K562 (cell line): ENCODE measurements at regions not wholly inside any gene's neighbourhood (a gene's known extent, or its start where the extent isn't known, plus 50 kb on each side); places are given as distances from the start of the nearest gene placed in this dataset.

Experiments used
- ATAC-seq: fragments of 200-7000 bp; cut with Tn5 transposase; 3 replicates; pipeline ENCODE4 v1.9.1; 2020; ENCODE audit warnings: moderate library complexity
- BruUV-seq: library from RNA; stranded (reverse); fragments of 400-500 nt; replicated peaks from 2 replicates; lab custom pipeline; 2021; lab: Mats Ljungman, UMichigan
- CTCF ChIA-PET: fragments of 300-600 bp; formaldehyde crosslinking; extraction: SDS; loops from one replicate; lab custom pipeline; 2021; ENCODE audit warnings: low intra/inter-chr PET ratio; lab: Yijun Ruan, JAX
- POLR2A ChIA-PET: fragments of 300-600, 350-650 bp; sonication (Branson Sonifier 250); formaldehyde crosslinking; extraction: SDS; loops from one replicate; lab custom pipeline; 2021; ENCODE audit warnings: antibody characterized with exemption, inconsistent platforms; lab: Yijun Ruan, JAX
- DNase-seq, 4 experiments: peaks; one replicate each; pipeline versions ENCODE4 v3.0.0 to v3.0.0-alpha.2; 2011 to 2018; ENCODE audit warnings: low spot score in 3 of 4, mixed read lengths in 3 of 4; ENCODE audit errors: extremely low read depth in 1 of 4
- FAIRE-seq: peaks from 2 replicates; lab custom pipeline; 2011; peaks lifted over from hg19 to GRCh38; lab: Jason Lieb, UNC
- H2AFZ ChIP-seq: 2 replicates; pipeline ENCODE4 v1.6.0; 2011; ENCODE audit warnings: low read depth, low read length, control low read depth, inconsistent platforms
- H3K27ac ChIP-seq: fragments of 200-600 bp; 3 replicates; pipeline ENCODE4 v1.8.0; 2011; ENCODE audit warnings: low read depth, mild to moderate bottlenecking, control low read depth, inconsistent platforms, low read length, moderate library complexity, mixed read lengths; ENCODE audit errors: extremely low read depth
- H3K27me3 ChIP-seq, 2 experiments: fragments of 300-600 bp in 1 of 2; 2 replicates in 1 of 2; 3 replicates in 1 of 2; pipeline versions ENCODE4 v1.6.0 to v1.8.0; 2011; ENCODE audit warnings: inconsistent platforms in 2 of 2, low read length in 2 of 2, mild to moderate bottlenecking in 1 of 2, mixed read lengths in 1 of 2, moderate library complexity in 1 of 2; ENCODE audit not compliant: control insufficient read depth in 2 of 2, insufficient read depth in 2 of 2
- H3K36me3 ChIP-seq: fragments of 300-600 bp; 3 replicates; pipeline ENCODE4 v1.8.0; 2011; ENCODE audit warnings: mild to moderate bottlenecking, low read length, inconsistent platforms; ENCODE audit not compliant: control insufficient read depth, insufficient read depth
- H3K4me1 ChIP-seq, 2 experiments: fragments of 200-600 bp in 1 of 2; replicated peaks in 1 of 2; 2 replicates in 1 of 2; 3 replicates in 1 of 2; pipeline versions ENCODE4 v1.5.1 to v1.8.0; 2011; ENCODE audit warnings: inconsistent platforms in 2 of 2, low read length in 2 of 2, mild to moderate bottlenecking in 1 of 2, mixed read lengths in 1 of 2, moderate library complexity in 1 of 2; ENCODE audit not compliant: control insufficient read depth in 2 of 2, insufficient read depth in 2 of 2
- H3K4me2 ChIP-seq: 2 replicates; pipeline ENCODE4 v1.6.1; 2011; ENCODE audit warnings: low read length, control low read depth, inconsistent platforms, mixed read lengths; ENCODE audit not compliant: insufficient read depth
- H3K4me3 ChIP-seq: fragments of 200-600 bp; sonication (generic), shearing (Covaris generic); 2 replicates; pipeline ENCODE4 v1.5.1; 2016; ENCODE audit warnings: control low read depth, inconsistent platforms
- H3K79me2 ChIP-seq: fragments of 200-600 bp; 3 replicates; pipeline ENCODE4 v1.8.0; 2011; ENCODE audit warnings: low read length, inconsistent platforms; ENCODE audit not compliant: control insufficient read depth, insufficient read depth
- H3K9ac ChIP-seq, 2 experiments: 2 replicates each; pipeline versions ENCODE4 v1.6.0 to v1.6.1; 2011; ENCODE audit warnings: low read depth in 2 of 2, low read length in 2 of 2, control low read depth in 1 of 2, inconsistent platforms in 1 of 2, mild to moderate bottlenecking in 1 of 2, mixed read lengths in 1 of 2; ENCODE audit not compliant: insufficient read depth in 1 of 2
- H3K9me1 ChIP-seq: one replicate; pipeline ENCODE4 v1.6.0; 2011; ENCODE audit warnings: inconsistent platforms, mild to moderate bottlenecking, low read length, moderate library complexity; ENCODE audit not compliant: control insufficient read depth, insufficient read depth
- H3K9me3 ChIP-seq: replicated peaks from 2 replicates; pipeline ENCODE4 v1.5.1; 2011; ENCODE audit warnings: low read depth, low read length, inconsistent platforms; ENCODE audit not compliant: control insufficient read depth, insufficient read depth
- H4K20me1 ChIP-seq: replicated peaks from 2 replicates; pipeline ENCODE4 v1.6.1; 2011; ENCODE audit warnings: low read length, inconsistent platforms, mixed read lengths; ENCODE audit not compliant: control insufficient read depth, insufficient read depth
- ARNT ChIP-seq, 2 experiments: fragments of 450-650 bp; IDR thresholded peaks; 2 replicates each; pipeline ENCODE4 v1.6.1; 2016; ENCODE audit warnings: mild to moderate bottlenecking in 1 of 2
- ATF7 ChIP-seq: fragments of 450-650 bp; IDR thresholded peaks from 2 replicates; pipeline ENCODE4 v1.7.1; 2014; ENCODE audit warnings: mild to moderate bottlenecking, moderate library complexity
- GABPB1 ChIP-seq: sonication (generic); formaldehyde crosslinking; IDR thresholded peaks from 2 replicates; pipeline ENCODE4 v1.8.0; 2022; ENCODE audit warnings: mild to moderate bottlenecking, missing genetic modification reagents
- HOMEZ ChIP-seq: fragments of 250-450 bp; sonication (Bioruptor Pico); IDR thresholded peaks from 2 replicates; pipeline ENCODE4 v1.4.0; 2020; ENCODE audit warnings: mild to moderate bottlenecking, moderate library complexity
- OTX1 ChIP-seq: fragments of 450-650 bp; formaldehyde crosslinking; IDR thresholded peaks from 2 replicates; pipeline ENCODE4 v1.4.0; 2022; ENCODE audit warnings: mild to moderate bottlenecking
- SETDB1 ChIP-seq: IDR thresholded peaks from one replicate; pipeline ENCODE4 v1.6.1; 2012; ENCODE audit warnings: low read length, control low read depth, inconsistent platforms
- SP2 ChIP-seq: IDR thresholded peaks from 2 replicates; pipeline ENCODE4 v1.6.1; 2011; ENCODE audit warnings: mild to moderate bottlenecking, low read depth, low read length, moderate library complexity; ENCODE audit not compliant: poor library complexity, severe bottlenecking; ENCODE audit errors: extremely low read depth
- SRSF3 ChIP-seq: fragments of 200-400 bp; formaldehyde crosslinking; IDR thresholded peaks from 2 replicates; pipeline ENCODE4 v1.6.1; 2016; ENCODE audit warnings: mild to moderate bottlenecking, low read length, moderate library complexity; ENCODE audit not compliant: insufficient read depth
- ZNF76 ChIP-seq: fragments of 250-450 bp; sonication (Bioruptor Pico); IDR thresholded peaks from 2 replicates; pipeline ENCODE4 v1.4.0; 2020; ENCODE audit warnings: mild to moderate bottlenecking, moderate library complexity, borderline replicate concordance
- WGBS: fragments of 100-300 bp; shearing (Covaris generic); methylation state at CpG from one replicate; pipeline ENCODE4 v1.1.6; 2016; ENCODE audit warnings: low coverage, mixed read lengths; ENCODE audit not compliant: insufficient coverage; ENCODE audit errors: missing lambda C conversion rate; 5-methylcytosine and 5-hydroxymethylcytosine counted together
- in situ Hi-C: fragments of 300-500 bp; cut with MboI; formaldehyde crosslinking; loops from 4 replicates; pipeline ENCODE4 v1.15.0; 2018; ENCODE audit warnings: inconsistent platforms, mixed read lengths
- intact Hi-C: fragments of 100-400 bp; cut with micrococcal nuclease; formaldehyde crosslinking; loops from 2 replicates; pipeline ENCODE4 v1.14.2; 2022
- TF ChIP-seq, protein P1 (sequence below): fragments of 250-450 bp; sonication (Bioruptor Pico); IDR thresholded peaks from 2 replicates; pipeline ENCODE4 v1.5.0; 2022; ENCODE audit warnings: mild to moderate bottlenecking
- TF ChIP-seq, protein P2 (sequence below): fragments of 250-450 bp; sonication (Bioruptor Pico); IDR thresholded peaks from 2 replicates; pipeline ENCODE4 v1.4.0; 2020; ENCODE audit warnings: mild to moderate bottlenecking, moderate library complexity, borderline replicate concordance

DNA sequence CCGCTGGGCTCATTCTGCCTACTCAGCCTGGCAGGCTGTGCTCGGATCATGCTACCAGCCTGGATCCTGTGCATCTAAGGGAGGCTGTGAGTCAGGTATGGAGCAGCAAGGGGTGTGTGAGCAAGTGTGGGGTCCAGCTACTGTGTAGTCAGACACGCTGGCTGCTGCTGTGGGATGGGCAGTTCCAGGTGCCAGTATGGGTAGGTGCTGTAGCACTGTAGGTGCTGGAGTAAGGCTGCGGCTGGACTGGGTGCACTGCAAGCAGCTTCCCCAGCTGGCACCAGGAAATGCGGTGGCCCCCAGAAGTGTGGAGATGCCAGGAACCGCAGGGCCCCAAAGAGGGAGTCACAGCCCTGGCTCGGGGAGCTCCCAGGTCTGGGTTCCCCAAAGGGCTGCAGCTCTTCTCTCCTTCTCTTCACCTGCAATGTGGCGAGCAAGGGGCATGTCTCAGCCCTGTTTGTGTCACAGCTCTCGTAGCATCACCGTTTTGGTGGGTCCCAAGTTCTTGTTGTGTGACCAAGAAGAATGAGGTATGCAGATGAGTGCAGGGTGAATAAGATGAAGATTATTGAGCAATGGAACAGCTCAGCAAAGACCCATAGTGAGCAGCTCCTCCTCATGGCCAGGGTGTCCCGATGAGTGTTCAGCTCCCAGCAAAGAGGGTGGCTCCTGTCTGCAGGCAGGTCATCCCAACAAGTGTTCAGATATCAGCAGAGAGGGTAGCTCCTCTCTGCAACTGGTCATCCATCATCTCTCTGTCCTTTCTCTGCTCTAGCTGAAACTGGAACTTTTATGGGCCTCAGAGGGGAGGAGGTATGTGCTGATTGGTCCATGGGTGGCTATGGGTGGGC lies 462.9 kb downstream of the TBC1D22A start:
- ATAC-seq, result no peak
- H3K9me1 ChIP-seq, result no peaks in the 10 kb centered on the region
- POLR2A ChIA-PET, result no interaction called here
- intact Hi-C loops, result no loop called here
- H3K27me3 ChIP-seq, result 0 out of 5 replicates have a peak, but pooled peaks cover 0 to 4% of the 10 kb centered on the region in 2 experiments
- no peaks in the 10 kb centered on the region for H3K36me3 ChIP-seq
- no peak overlapping the region for H3K4me3 ChIP-seq
- in situ Hi-C loops, result no loop called here
- no peak overlapping the region for H3K4me2 ChIP-seq
- H2AFZ ChIP-seq, result no peak overlapping the region
- no peak overlapping the region for H3K27ac ChIP-seq
- H3K9me3 ChIP-seq, result no peaks in the 10 kb centered on the region
- no peak for TF ChIP-seq GABPB1
- no peak for TF ChIP-seq HOMEZ (CRISPR knock-in tag)
- no peak for TF ChIP-seq SRSF3
- TF ChIP-seq ATF7, result no peak
- no peak for TF ChIP-seq SP2
- no peak for TF ChIP-seq OTX1 (CRISPR knock-in tag)
- no peak for TF ChIP-seq ARNT (IDR thresholded peaks at IDR 0.05)
- TF ChIP-seq, protein P1, sequence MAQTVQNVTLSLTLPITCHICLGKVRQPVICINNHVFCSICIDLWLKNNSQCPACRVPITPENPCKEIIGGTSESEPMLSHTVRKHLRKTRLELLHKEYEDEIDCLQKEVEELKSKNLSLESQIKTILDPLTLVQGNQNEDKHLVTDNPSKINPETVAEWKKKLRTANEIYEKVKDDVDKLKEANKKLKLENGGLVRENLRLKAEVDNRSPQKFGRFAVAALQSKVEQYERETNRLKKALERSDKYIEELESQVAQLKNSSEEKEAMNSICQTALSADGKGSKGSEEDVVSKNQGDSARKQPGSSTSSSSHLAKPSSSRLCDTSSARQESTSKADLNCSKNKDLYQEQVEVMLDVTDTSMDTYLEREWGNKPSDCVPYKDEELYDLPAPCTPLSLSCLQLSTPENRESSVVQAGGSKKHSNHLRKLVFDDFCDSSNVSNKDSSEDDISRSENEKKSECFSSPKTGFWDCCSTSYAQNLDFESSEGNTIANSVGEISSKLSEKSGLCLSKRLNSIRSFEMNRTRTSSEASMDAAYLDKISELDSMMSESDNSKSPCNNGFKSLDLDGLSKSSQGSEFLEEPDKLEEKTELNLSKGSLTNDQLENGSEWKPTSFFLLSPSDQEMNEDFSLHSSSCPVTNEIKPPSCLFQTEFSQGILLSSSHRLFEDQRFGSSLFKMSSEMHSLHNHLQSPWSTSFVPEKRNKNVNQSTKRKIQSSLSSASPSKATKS, result no peak
- TF ChIP-seq SETDB1, result no peak
- TF ChIP-seq, protein P2, sequence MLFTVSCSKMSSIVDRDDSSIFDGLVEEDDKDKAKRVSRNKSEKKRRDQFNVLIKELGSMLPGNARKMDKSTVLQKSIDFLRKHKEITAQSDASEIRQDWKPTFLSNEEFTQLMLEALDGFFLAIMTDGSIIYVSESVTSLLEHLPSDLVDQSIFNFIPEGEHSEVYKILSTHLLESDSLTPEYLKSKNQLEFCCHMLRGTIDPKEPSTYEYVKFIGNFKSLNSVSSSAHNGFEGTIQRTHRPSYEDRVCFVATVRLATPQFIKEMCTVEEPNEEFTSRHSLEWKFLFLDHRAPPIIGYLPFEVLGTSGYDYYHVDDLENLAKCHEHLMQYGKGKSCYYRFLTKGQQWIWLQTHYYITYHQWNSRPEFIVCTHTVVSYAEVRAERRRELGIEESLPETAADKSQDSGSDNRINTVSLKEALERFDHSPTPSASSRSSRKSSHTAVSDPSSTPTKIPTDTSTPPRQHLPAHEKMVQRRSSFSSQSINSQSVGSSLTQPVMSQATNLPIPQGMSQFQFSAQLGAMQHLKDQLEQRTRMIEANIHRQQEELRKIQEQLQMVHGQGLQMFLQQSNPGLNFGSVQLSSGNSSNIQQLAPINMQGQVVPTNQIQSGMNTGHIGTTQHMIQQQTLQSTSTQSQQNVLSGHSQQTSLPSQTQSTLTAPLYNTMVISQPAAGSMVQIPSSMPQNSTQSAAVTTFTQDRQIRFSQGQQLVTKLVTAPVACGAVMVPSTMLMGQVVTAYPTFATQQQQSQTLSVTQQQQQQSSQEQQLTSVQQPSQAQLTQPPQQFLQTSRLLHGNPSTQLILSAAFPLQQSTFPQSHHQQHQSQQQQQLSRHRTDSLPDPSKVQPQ (CRISPR knock-in tag), result no peak
- no peak for TF ChIP-seq ZNF76 (CRISPR knock-in tag)
- DNase-seq, result no peak
- BruUV-seq, result no TSS peak
- WGBS, result 0% methylated on average over 7 of the region's 11 CpGs
- H4K20me1 ChIP-seq, result no peaks in the 10 kb centered on the region
- CTCF ChIA-PET, result no interaction called here
- no peak overlapping the region for H3K9ac ChIP-seq
- no peaks in the 10 kb centered on the region for H3K79me2 ChIP-seq
- H3K4me1 ChIP-seq, result no peaks in the 10 kb centered on the region
- FAIRE-seq, result no peak
